Esophagus muscularis mucosa (tissue), 3 donors: ENCODE measurements at regions not wholly inside any gene's neighbourhood (a gene's known extent, or its start where the extent isn't known, plus 50 kb on each side); places are given as distances from the start of the nearest gene placed in this dataset.

Source experiments
- POLR2A ChIP-seq: fragments of 450-650 bp; IDR thresholded peaks from one replicate; pipeline ENCODE4 v1.6.1; 2017; ENCODE audit warnings: antibody characterized with exemption, moderate library complexity, mild to moderate bottlenecking, low read depth
- POLR2AphosphoS5 ChIP-seq, 2 donors: sonication (generic); formaldehyde crosslinking; IDR thresholded peaks; one replicate each; pipeline ENCODE4 v1.6.1; 2017; ENCODE audit warnings: antibody characterized with exemption in 2 of 2
- TF ChIP-seq, protein P1 (sequence below), 3 experiments: fragments of 200-600 bp in 2 of 3; fragments of 450-650 bp in 1 of 3; sonication (generic) in 2 of 3; IDR thresholded peaks; one replicate each; pipeline ENCODE4 v1.5.1; 2017 to 2019; ENCODE audit warnings: antibody characterized with exemption in 3 of 3, mild to moderate bottlenecking in 2 of 3, moderate library complexity in 1 of 3

DNA sequence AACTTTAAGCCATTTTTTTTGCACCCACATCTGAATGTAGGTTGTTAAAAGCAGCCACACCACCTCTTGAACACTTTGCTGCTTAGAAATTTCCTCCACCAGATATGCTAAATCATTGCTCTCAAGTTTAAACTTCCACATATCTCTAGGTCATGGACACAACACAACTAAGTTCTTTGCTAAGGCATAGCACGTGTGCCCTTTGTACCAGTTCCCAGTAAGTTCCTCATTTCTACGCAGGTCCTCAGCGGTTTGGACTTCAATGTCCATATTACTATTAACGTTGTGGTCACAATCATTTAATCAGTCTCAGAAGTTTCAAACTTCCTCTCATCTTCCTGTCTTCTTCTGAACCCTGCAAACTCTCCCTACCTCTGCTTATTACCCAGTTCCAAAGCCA, 661.6 kb upstream of the PKN2 start:
- TF ChIP-seq POLR2A (no peak), POLR2AphosphoS5 (IDR thresholded peaks at IDR 0.05) (no peak)
- TF ChIP-seq, protein P1, sequence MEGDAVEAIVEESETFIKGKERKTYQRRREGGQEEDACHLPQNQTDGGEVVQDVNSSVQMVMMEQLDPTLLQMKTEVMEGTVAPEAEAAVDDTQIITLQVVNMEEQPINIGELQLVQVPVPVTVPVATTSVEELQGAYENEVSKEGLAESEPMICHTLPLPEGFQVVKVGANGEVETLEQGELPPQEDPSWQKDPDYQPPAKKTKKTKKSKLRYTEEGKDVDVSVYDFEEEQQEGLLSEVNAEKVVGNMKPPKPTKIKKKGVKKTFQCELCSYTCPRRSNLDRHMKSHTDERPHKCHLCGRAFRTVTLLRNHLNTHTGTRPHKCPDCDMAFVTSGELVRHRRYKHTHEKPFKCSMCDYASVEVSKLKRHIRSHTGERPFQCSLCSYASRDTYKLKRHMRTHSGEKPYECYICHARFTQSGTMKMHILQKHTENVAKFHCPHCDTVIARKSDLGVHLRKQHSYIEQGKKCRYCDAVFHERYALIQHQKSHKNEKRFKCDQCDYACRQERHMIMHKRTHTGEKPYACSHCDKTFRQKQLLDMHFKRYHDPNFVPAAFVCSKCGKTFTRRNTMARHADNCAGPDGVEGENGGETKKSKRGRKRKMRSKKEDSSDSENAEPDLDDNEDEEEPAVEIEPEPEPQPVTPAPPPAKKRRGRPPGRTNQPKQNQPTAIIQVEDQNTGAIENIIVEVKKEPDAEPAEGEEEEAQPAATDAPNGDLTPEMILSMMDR (IDR thresholded peaks at IDR 0.05): no peak
